ENCODE measurements at regions not wholly inside any gene's neighbourhood (a gene's known extent, or its start where the extent isn't known, plus 50 kb on each side); places are given as distances from the start of the nearest gene placed in this dataset.

DNA sequence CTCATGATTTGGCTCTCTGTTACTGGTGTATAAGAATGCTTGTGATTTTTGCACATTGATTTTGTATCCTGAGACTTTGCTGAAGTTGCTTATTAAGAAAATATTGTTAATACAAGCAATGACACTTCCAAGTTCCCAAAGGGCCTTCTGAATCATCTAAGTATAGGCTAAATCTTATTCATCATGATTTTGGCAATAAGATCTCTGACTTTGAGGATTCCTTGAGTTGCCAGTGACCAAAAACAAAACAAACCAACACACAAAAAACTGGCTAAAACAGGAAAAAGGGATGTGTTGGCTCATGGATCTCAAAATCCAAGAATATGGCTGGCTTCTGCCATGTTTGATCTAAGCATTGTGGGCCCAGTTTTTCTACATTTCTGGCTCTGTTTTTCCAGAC lies 163.4 kb downstream of the HHIPL2 start:
- TF ChIP-seq, protein P1, sequence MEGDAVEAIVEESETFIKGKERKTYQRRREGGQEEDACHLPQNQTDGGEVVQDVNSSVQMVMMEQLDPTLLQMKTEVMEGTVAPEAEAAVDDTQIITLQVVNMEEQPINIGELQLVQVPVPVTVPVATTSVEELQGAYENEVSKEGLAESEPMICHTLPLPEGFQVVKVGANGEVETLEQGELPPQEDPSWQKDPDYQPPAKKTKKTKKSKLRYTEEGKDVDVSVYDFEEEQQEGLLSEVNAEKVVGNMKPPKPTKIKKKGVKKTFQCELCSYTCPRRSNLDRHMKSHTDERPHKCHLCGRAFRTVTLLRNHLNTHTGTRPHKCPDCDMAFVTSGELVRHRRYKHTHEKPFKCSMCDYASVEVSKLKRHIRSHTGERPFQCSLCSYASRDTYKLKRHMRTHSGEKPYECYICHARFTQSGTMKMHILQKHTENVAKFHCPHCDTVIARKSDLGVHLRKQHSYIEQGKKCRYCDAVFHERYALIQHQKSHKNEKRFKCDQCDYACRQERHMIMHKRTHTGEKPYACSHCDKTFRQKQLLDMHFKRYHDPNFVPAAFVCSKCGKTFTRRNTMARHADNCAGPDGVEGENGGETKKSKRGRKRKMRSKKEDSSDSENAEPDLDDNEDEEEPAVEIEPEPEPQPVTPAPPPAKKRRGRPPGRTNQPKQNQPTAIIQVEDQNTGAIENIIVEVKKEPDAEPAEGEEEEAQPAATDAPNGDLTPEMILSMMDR (IDR thresholded peaks at IDR 0.05), result no peak
- TF ChIP-seq POLR2A (IDR thresholded peaks at IDR 0.05), result no peak
